HUES6 (cell line): ENCODE measurements at regions not wholly inside any gene's neighbourhood (a gene's known extent, or its start where the extent isn't known, plus 50 kb on each side); places are given as distances from the start of the nearest gene placed in this dataset.

Experiments used
- H3K27ac ChIP-seq: 2 replicates; pipeline ENCODE4 v1.7.0; 2013; ENCODE audit warnings: low read depth, mild to moderate bottlenecking, low read length, inconsistent platforms
- H3K27me3 ChIP-seq: 2 replicates; pipeline ENCODE4 v1.6.1; 2013; ENCODE audit warnings: low read length; ENCODE audit not compliant: control insufficient read depth, insufficient read depth
- H3K36me3 ChIP-seq: 2 replicates; pipeline ENCODE4 v1.6.1; 2013; ENCODE audit warnings: low read length; ENCODE audit not compliant: control insufficient read depth, insufficient read depth
- H3K4me1 ChIP-seq: 2 replicates; pipeline ENCODE4 v1.6.1; 2013; ENCODE audit warnings: low read length; ENCODE audit not compliant: control insufficient read depth, insufficient read depth
- H3K4me3 ChIP-seq: 2 replicates; pipeline ENCODE4 v1.5.1; 2013; ENCODE audit warnings: low read depth, low read length
- H3K9ac ChIP-seq: one replicate; pipeline ENCODE4 v1.6.1; 2013; ENCODE audit warnings: mild to moderate bottlenecking, low read length
- H3K9me3 ChIP-seq: 2 replicates; pipeline ENCODE4 v1.6.1; 2013; ENCODE audit warnings: low read depth, low read length; ENCODE audit not compliant: control insufficient read depth, insufficient read depth

DNA sequence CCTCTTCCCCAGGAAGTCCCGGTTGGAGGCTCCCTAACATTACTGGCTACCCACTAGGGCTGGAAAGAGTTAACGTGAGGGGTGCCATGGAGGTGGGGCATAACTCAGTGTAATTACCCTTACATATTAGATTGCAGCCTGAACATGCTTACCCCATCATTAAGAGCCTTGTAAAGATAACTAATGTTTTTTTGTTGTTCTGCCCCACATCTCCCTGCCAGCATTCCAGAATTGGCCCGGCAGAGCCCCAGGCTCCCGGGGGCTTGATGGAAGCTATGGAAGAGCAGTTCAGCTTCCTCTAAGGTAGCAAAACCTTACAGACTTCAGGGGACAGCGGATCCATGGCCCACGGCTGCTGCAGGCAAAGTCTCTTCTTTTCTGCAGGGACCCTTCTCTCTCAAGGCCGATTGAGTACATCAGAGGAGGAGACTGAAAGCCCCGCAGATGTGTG is 166.1 kb upstream of the FOXQ1 start:
- Histone ChIP-seq H3K4me1 (no peaks in the 10 kb centered on the region), H3K9ac (no peak overlapping the region), H3K27me3 (no peaks in the 10 kb centered on the region; the same call in 1 of the 2 replicates), H3K27ac (no peak overlapping the region), H3K4me3 (no peak overlapping the region), H3K36me3 (no peaks in the 10 kb centered on the region), H3K9me3 (no peaks in the 10 kb centered on the region)

- H3K27me3 ChIP-seq = no peaks in the 10 kb centered on the region; the same call in 1 of the 2 replicates
- H3K27ac ChIP-seq = no peak overlapping the region
- H3K4me1 ChIP-seq = no peaks in the 10 kb centered on the region
- H3K9me3 ChIP-seq = no peaks in the 10 kb centered on the region
- no peak overlapping the region for H3K9ac ChIP-seq
- no peaks in the 10 kb centered on the region for H3K36me3 ChIP-seq
- H3K4me3 ChIP-seq = no peak overlapping the region
Measured at GRCh38 chr6:1144842-1145767, 166.8 kb upstream of the FOXQ1 start.

DNA sequence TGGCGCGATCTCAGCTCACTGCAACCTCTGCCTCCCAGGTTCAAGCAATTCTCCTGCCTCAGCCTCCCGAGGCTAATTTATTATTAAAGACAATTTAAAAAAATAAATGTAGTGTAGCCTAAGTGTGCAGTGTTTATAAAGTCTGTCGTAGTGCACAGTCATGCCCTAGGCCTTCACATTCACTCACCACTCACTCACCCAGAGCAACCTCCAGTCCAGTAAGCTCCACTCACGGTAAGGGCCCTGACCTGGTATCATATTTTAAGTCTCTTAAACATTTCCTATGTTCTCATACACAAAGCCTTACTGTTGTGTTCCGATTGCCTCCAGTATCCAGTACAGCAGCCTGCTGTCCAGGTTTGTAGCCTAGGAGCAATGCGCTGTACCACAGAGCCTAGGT is 168.2 kb upstream of the FOXQ1 start:
- Histone ChIP-seq H3K27me3 (no peaks in the 10 kb centered on the region; the same call in 1 of the 2 replicates), H3K36me3 (no peaks in the 10 kb centered on the region), H3K4me1 (no peaks in the 10 kb centered on the region), H3K4me3 (no peak overlapping the region), H3K9ac (no peak overlapping the region), H3K9me3 (peaks cover 3% of the 10 kb centered on the region; the same call in 1 of the 2 replicates), H3K27ac (no peak overlapping the region)

DNA sequence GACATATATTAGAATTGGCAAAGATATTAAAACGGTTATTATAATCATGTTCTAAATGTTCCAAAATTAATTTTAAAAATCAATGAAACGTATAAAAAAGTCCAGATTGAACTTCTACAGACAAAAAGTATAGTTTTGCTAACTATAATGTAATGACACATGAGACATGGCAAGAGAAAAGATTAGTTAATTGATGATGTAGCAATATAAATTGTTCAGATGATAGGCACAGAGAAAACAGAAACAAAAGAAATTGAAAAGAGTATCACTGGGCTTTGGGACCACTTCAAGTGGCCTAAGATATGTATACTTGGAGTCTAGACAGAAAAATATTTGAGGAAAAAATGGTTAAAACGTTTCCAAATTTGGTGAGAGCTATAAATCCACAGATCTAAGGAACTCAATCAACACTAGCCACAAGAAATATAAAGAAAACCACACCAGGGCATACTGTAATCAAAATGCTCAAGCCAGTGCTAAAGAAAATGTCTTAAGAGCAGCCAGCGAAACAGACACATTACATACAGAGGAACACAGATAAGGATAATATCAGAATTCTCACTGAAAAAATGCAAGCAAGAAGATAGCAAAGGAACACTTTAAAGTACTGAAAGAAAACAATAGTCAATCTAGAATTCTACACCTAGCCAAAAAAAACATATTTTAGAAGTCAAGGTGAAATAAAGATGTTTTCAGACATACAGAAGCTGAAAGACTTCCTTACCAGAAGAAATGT is 172.6 kb upstream of the FOXQ1 start:
- peaks cover 5% of the 10 kb centered on the region; the same call in 1 of the 2 replicates for H3K9me3 ChIP-seq
- no peaks in the 10 kb centered on the region; the same call in 1 of the 2 replicates for H3K27me3 ChIP-seq
- no peaks in the 10 kb centered on the region for H3K4me1 ChIP-seq

DNA sequence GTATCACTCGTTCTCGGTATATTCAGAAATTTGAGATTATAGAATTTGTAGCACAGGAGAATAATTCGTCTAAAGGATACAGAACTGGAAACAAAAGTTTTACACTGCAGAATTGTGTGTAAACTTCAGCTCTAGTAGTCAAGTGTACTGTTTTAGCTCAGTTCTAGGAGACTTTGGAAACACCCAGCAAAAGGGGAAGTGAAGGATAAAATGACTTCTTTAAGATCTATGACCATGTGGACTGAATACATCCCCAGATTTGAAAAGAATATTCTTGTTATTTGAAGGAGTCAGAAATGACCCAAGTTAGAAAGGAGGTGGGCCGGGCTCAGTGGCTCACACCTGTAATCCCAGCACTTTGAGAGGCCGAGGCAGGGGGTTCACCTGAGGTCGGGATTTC is 174.0 kb upstream of the FOXQ1 start:
- no peak overlapping the region for H3K4me3 ChIP-seq
- H3K4me1 ChIP-seq = no peaks in the 10 kb centered on the region
- H3K9ac ChIP-seq = no peak overlapping the region
- H3K36me3 ChIP-seq = no peaks in the 10 kb centered on the region
- H3K27me3 ChIP-seq = no peaks in the 10 kb centered on the region; the same call in 1 of the 2 replicates
- H3K9me3 ChIP-seq = peaks cover 5% of the 10 kb centered on the region; the same call in 1 of the 2 replicates
- H3K27ac ChIP-seq = no peak overlapping the region

More for the DNA sequence above, 172.6 kb upstream of the FOXQ1 start:
- Histone ChIP-seq H3K4me3 (no peak overlapping the region), H3K9ac (no peak overlapping the region), H3K36me3 (no peaks in the 10 kb centered on the region), H3K27ac (no peak overlapping the region)

DNA sequence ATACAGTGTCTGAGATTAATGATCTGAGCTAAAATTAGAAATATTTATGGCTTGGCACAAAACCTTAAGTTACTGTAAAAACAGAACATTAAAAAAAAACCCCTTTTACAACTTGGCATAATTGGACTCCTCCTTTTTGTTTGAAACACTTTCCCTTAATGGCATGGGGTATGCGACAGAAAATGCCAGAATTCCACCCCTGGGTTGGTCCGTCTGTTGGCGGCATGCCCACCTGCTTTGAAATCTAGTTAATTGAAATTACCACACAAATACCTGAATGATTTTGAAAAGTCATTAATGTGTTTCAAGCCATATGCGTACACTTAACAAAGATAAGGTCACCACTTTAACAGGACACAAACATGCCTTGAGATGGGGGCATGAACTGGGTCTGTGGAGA is 175.1 kb upstream of the FOXQ1 start:
- Histone ChIP-seq H3K4me1 (no peaks in the 10 kb centered on the region), H3K36me3 (no peaks in the 10 kb centered on the region), H3K27me3 (no peaks in the 10 kb centered on the region; the same call in 1 of the 2 replicates), H3K27ac (no peak overlapping the region), H3K9ac (no peak overlapping the region), H3K4me3 (no peak overlapping the region), H3K9me3 (peaks cover 5% of the 10 kb centered on the region; the same call in 1 of the 2 replicates)

DNA sequence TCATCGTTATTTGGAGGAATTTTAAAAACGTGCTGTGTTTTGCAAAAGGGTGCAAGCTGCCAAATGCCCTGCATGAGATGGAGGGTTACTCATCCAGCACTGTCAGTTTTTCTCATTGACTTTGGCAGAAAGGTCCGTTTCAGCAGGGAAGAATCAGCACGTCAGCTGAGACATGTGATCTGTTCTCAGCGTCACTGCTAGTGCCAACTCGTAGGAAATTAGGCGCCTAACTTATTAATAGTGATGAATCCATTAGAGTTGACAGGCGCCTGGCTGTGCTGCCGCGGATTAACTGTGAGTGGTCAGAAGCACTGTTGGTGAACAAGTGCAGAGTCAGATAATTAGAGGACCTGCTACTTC is 175.5 kb upstream of the FOXQ1 start:
- H3K4me3 ChIP-seq = no peak overlapping the region
- peaks cover under 1% of the 10 kb centered on the region; the same call in 1 of the 2 replicates for H3K27me3 ChIP-seq
- no peak overlapping the region for H3K9ac ChIP-seq
- H3K27ac ChIP-seq = no peak overlapping the region
- H3K4me1 ChIP-seq = no peaks in the 10 kb centered on the region
- peaks cover 5% of the 10 kb centered on the region; the same call in 1 of the 2 replicates for H3K9me3 ChIP-seq
- no peaks in the 10 kb centered on the region for H3K36me3 ChIP-seq

DNA sequence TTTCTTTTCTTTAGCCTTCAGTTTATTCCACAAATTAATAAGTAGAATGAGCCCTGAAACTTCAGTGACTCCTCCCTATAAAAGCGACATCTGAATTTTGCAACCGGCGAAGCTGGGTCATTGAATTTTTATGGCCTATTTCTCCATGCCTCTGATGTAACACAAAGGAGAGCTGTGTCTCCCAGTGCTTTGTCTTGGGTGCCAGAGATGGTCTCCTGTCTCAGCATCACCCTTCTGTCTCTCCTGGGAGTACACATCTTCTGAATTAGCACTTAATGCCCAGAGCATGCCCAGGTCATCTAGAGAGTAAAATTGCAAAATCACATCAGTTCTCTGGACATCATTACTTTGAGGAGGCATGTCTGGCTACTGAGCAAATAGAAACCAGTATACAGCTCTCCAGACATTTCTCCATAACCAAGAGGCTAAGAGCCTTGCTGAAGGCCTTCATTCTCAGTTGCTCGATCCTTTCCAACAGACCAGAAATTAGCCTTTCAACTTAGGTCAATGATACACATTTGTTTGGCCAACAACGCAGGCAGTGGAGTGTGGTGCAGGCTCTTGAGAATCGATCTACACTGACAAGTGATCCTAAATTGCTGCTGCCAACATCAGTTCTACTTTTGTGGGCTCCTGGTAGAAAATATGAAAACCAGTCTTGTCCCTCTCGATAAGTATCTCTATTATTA is 176.0 kb upstream of the FOXQ1 start:
- Histone ChIP-seq H3K36me3 (no peaks in the 10 kb centered on the region), H3K4me3 (no peak overlapping the region), H3K9me3 (peaks cover 5% of the 10 kb centered on the region; the same call in 1 of the 2 replicates), H3K27ac (no peak overlapping the region), H3K4me1 (no peaks in the 10 kb centered on the region), H3K9ac (no peak overlapping the region), H3K27me3 (0 out of 2 replicates have a peak, but pooled peaks cover 2% of the 10 kb centered on the region)

- Histone ChIP-seq H3K27ac (no peak overlapping the region), H3K4me1 (no peaks in the 10 kb centered on the region), H3K36me3 (no peaks in the 10 kb centered on the region), H3K27me3 (0 out of 2 replicates have a peak, but pooled peaks cover 2% of the 10 kb centered on the region), H3K4me3 (no peak overlapping the region), H3K9me3 (no peaks in the 10 kb centered on the region), H3K9ac (no peak overlapping the region)
Measured at GRCh38 chr6:1131285-1132079, 180.4 kb upstream of the FOXQ1 start.

- no peak overlapping the region for H3K9ac ChIP-seq
Measured at GRCh38 chr6:1130709-1131108, 181.2 kb upstream of the FOXQ1 start.

More at GRCh38 chr6:1130709-1131108, 181.2 kb upstream of the FOXQ1 start:
- H3K4me1 ChIP-seq = no peaks in the 10 kb centered on the region
- H3K4me3 ChIP-seq = no peak overlapping the region
- H3K27me3 ChIP-seq = 0 out of 2 replicates have a peak, but pooled peaks cover 2% of the 10 kb centered on the region
- no peaks in the 10 kb centered on the region for H3K9me3 ChIP-seq
- H3K27ac ChIP-seq = no peak overlapping the region
- H3K36me3 ChIP-seq = no peaks in the 10 kb centered on the region
